ENCODE measurements at regions not wholly inside any gene's neighbourhood (a gene's known extent, or its start where the extent isn't known, plus 50 kb on each side); places are given as distances from the start of the nearest gene placed in this dataset.
"Not testable (repeated sequence)": the region's sequence is repeated elsewhere in the genome, so short reads cannot be mapped to it uniquely, and the experiment has no call there.

GRCh38 chr11:25159341-25159740 is 662.5 kb downstream of the LUZP2 start:
- no peak for DNase-seq (ENCODE audit: low spot score)

- no peak for DNase-seq (ENCODE audit: low spot score)
Observed at GRCh38 chr11:25163421-25163820, 666.6 kb downstream of the LUZP2 start.

GRCh38 chr11:25180187-25180586 is 683.3 kb downstream of the LUZP2 start:
- DNase-seq (ENCODE audit: low spot score) = no peak

GRCh38 chr11:25183411-25183810 is 686.6 kb downstream of the LUZP2 start:
- no peak for DNase-seq (ENCODE audit: low spot score)

GRCh38 chr11:25197515-25197914 is 700.7 kb downstream of the LUZP2 start:
- DNase-seq (ENCODE audit: low spot score) = no peak

- DNase-seq (ENCODE audit: low spot score) = no peak
Observed at GRCh38 chr11:25198704-25199103, 701.9 kb downstream of the LUZP2 start.

- DNase-seq (ENCODE audit: low spot score) = no peak
Observed at GRCh38 chr11:25200925-25201324, 704.1 kb downstream of the LUZP2 start.

DNA sequence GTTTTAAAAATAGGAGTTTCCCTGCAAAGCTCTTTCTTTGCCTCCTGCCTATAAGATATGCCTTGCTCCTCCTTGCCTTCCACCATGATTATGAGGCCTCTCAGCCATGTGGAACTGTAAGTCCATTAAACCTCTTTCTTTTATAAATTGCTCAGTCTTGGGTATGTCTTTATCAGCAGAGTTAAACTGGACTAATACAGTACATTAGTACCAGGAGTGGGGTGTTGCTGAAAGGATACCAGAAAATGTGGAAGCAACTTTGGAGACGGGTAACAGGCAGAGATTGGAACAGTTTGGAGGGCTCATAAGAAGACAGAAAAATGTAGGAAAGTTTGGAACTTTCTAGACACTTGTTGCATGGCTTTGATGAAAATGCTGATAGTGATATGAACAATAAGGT is 709.9 kb downstream of the LUZP2 start:
- DNase-seq (ENCODE audit: low spot score) = no peak

DNA sequence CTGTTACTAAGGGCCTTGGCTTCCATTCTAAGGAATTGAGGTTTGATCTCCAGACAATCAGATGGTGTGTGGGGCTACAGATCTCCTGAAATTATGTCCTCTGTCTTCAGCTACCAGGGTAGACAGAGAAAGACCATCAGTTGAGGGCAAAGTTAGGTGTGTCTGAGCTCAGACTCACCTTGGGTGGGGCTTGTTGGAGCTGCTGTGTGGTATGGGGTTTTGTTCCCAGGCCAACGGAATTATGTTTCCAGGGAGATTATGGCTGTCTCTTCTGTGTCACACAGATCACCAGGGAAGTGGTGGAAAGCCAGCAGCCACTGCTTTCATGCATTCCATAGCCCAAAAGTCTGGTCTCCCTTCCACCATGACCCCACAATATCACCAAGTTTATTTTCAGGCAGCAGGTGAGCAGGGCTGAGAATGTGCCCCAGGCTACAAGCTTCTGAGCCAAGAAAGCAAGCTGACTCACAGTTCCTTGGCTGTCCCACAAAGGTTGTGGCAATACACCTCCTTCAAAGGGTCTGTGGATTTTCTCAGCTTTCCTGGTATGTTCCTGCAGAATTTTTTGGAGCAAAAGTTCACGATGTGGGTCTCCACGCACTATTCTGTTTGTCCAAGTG is 714.9 kb downstream of the LUZP2 start:
- no peak for DNase-seq (ENCODE audit: low spot score)

DNA sequence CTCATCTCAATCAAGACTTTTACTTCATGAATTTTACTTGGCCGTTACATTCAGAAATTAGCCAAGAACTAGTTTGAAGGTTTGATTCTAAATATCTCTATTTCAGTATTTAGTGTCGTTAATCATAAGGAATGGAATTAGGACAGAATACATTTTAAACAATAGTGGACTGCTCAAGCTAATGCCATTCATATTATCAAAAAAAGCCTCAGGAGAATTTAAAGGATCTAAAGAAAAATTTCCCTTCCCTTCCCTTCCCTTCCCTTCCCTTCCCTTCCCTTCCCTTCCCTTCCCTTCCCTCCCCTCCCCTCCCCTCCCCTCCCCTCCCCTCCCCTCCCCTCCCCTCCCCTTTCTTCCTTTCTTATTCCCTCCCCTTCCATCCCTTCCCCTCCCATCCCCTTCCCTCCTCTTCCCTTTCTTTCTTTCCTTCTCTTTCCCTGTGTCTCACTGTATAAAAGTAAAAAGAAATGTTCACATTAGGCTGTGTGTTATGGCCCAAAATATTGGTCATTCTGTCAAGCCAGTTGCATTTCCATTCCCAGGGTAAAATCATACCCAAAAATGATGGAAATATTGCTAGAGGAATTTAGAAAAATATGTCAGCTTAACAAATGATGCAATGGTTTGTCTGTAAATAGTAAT is 717.8 kb downstream of the LUZP2 start:
- DNase-seq (ENCODE audit: low spot score) = no peak

DNA sequence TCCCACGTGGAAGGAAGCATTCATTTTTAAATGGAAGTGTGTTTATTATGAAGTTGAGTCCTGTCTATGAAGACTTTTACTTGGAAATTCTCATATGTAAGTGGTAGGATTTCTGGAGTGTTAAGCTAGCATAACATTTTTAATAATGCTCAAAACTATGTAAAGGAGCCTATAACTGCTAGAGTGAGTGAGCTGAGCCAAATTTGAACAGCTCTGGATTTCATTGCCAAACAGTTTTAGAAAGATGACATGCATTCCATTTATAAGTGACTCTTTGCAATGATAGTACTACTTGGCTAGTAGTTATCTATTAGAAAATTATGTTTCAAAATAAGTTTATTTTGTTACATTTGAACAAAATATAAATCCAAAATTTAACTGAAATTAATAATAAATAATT is 721.2 kb downstream of the LUZP2 start:
- DNase-seq (ENCODE audit: low spot score) = no peak

- no peak for DNase-seq (ENCODE audit: low spot score)
Observed at GRCh38 chr11:25225078-25225477, 728.2 kb downstream of the LUZP2 start.

DNA sequence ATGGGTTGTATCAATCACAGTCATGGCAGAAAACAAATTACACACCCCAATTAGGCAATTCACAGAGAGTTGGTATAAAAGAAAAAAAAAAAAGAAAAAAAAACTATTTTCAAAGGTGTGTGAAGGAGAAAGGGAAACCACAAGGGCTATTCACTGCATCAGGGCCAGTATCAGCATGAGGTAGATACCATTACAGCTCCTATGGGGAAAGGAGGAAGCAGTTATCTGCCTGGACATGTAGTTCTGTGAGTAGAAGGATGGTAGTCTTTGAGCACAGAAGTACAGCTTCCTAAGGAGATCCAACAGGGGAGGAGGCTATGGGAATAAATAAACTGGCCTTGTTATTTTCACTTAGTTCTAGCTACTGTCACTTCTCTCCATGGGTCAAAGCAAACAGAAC is 746.1 kb downstream of the LUZP2 start:
- DNase-seq (ENCODE audit: low spot score) = no peak

DNA sequence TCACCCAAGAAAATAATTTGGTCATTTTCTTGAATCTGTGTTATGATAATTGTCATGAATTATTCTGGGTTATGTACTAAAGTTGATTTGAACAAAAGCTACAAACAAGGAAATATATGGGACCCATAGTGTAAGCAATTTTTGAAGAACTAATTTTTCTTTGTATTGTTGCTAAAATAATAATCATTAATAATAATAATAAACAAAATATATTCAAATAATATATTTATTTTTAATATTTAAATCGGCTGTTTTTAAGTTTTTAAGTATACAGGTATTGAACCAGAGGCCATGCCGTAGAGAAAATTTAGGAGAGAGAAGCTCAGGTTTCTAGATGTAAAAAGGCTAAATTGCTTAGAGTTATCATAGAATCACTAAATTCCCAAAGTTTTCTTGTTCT is 747.3 kb downstream of the LUZP2 start:
- DNase-seq (ENCODE audit: low spot score) = no peak

- no peak for DNase-seq (ENCODE audit: low spot score)
Observed at GRCh38 chr11:25247336-25247735, 750.5 kb downstream of the LUZP2 start.

DNA sequence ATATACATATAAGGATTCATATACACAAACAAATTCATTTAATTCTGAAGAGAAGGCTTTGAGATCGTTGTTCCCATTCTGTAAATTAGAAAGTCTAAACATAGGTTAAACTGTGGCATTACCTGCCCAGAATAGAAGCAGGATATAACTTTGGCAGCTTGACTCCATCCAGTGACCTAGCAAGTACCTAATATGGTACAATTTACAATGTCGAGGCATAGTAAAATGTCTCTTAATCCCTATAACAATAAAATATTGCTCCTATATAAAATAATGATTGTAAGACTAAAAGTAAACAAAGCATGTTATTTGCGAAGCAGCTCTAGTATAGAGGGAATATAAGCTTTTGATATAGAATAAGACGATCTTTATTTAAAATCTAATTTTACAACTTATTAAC is 756.0 kb downstream of the LUZP2 start:
- DNase-seq (ENCODE audit: low spot score) = no peak

GRCh38 chr11:25263861-25264260 is 767.0 kb downstream of the LUZP2 start:
- DNase-seq (ENCODE audit: low spot score) = not testable (repeated sequence)

DNA sequence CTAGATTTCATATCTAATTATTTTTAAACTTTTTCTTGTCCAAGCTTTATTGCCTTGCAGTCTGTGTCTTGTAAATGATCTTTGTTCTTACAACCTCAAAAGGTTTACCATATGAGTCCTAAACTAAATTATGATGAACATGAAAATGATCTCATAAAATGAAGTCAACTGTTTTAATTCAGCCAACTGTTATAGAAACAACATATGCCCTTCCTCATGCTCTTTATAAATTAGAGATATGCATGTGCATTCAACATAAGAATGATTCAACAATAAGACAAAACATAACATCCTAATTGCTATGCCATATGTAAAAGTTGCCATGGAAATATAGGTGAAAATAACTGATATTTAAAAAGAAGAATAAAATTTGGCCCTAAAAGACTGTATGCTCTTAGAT is 774.4 kb downstream of the LUZP2 start:
- DNase-seq (ENCODE audit: low spot score) = no peak

- no peak for DNase-seq (ENCODE audit: low spot score)
Observed at GRCh38 chr11:25272214-25272613, 775.4 kb downstream of the LUZP2 start.

GRCh38 chr11:25280821-25281220 is 784.0 kb downstream of the LUZP2 start:
- not testable (repeated sequence) for DNase-seq (ENCODE audit: low spot score)

GRCh38 chr11:25293166-25293565 is 796.3 kb downstream of the LUZP2 start:
- DNase-seq (ENCODE audit: low spot score) = no peak

DNA sequence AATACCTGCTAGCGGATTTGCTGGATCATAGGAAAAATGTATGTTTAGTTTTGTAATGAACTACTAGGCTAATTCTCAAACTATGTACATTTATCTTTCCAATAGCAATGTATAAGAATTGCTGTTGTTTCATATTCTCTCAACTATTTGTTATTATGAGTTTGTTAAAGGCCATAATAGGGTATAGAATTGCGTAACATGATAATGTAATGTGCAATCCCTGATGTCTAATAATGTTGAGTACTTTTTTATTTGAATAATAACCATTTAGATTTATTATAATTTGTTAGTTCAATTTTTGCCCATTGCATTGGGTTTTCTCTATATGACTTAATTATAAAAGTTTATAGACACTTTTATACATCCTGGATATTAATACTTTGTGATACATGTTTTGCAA is 801.6 kb downstream of the LUZP2 start:
- DNase-seq (ENCODE audit: low spot score) = no peak

- DNase-seq (ENCODE audit: low spot score) = no peak
Observed at GRCh38 chr11:25309818-25310217, 813.0 kb downstream of the LUZP2 start.

- DNase-seq (ENCODE audit: low spot score) = no peak
Observed at GRCh38 chr11:25317216-25317615, 820.4 kb downstream of the LUZP2 start.

All from left forelimb (tissue), 1 donor.